NCI-H1694 (cell line): ENCODE measurements at regions not wholly inside any gene's neighbourhood (a gene's known extent, or its start where the extent isn't known, plus 50 kb on each side); places are given as distances from the start of the nearest gene placed in this dataset.
"Not testable (repeated sequence)": the region's sequence is repeated elsewhere in the genome, so short reads cannot be mapped to it uniquely, and the experiment has no call there.

Experiments
- DNase-seq: peaks from one replicate; lab custom pipeline; 2025; lab: John Stamatoyannopoulos, UW

DNA sequence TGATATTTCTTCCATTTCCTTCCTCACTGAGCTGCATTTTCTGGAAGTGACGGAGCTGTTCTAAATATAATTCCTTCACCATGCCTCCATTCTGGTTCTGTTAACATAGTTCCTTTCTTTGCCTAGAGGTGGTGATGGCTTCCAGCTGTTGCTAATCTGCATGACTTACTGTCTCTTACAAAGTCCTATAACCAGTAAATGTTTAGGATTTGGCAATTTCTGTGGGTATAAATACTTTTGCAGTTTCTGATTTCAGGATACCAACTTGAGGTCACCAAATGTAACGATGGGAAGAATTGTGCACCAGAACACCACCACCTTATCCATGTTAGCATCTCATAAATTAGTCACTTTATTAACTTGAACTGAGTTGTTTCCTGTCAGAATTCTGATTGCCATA is 101.7 kb upstream of the FN1 start:
- no peak for DNase-seq

DNA sequence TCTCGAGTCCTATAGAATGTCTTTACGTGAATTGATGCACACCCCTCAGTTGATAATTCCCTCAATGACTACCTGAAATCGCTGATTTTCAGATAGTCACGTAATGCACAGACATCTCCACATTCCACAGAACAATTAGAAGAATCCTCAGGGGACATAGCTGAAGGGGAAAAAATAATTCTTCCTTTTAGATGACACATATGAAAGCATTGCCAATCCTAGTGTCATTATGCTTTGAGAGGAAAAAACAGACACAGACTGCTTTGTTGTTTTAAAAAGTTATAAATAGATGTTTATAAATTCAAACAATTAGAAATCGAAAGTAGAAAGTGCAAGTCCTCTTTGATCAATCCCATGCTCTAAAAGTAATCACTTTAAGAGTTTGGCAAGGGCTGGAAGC is 100.6 kb upstream of the FN1 start:
- DNase-seq: no peak

DNA sequence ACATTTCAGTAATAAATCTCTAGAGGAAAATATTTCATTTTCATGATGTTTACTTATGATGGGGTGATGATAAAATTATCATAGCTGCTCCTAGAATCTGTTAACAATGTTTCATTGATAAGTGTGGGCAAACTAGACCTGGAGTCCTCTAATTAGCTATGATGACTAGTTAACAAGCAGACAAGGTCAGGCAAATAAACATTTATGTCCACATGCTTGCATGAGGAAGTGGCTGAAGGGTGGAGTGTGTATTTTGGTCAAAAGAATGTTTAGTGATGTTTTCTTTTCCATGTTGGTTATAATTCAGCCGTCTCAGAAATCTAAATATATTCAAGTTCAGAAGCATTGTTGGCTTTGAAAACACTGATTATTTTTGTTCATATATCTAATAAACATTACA is 99.9 kb upstream of the FN1 start:
- no peak for DNase-seq

DNA sequence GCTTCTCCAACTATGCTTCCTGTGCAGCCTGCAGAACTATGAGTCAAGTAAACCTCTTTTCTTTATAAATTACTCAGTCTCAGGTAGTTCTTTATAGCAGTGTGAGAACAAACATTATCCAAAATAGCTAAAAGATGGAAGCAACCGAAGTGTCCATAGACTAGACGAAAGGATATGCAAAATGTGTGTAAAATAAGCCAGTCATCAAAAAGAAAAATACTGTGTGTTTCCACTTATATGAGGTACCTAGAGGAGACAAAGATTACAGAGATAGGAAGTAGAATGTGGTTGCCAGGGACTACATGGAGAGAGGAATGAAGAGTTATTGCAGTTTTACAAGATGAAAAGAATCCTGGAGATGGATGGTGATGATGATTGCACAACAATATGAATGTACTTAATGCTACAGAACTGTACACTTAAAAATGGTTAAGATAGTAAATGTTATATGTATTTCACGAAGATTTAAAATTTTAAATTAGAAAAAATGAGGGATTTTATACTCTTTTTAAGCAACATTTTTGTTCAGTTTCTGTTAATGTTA is 99.3 kb upstream of the FN1 start:
- DNase-seq: no peak

GRCh38 chr2:215533716-215534115 is 97.8 kb upstream of the FN1 start:
- DNase-seq: not testable (repeated sequence)

GRCh38 chr2:215532844-215533243 is 97.0 kb upstream of the FN1 start:
- no peak for DNase-seq

GRCh38 chr2:215531284-215531683 is 95.4 kb upstream of the FN1 start:
- no peak for DNase-seq

- DNase-seq: no peak
These were observed 94.5 kb upstream of the FN1 start for GRCh38 chr2:215530191-215530968.

DNA sequence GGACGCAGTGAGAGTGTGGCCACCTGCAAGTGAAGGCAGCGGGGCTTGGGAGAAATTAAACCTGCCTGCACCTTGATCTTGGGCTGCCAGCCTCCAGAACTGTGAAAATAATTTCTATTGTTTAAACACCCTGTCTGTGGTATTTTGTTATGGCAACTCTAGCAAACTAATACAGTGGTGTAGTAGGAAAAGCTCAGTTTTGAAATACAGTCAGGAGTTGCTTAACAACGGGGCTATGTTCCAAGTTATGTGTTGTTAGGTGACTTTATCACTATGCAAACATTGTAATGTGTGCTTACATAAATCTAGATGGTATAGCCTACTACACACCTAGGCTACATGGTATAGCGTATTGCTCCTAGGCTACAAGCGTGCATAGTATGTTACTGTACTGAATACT is 93.4 kb upstream of the FN1 start:
- no peak for DNase-seq

GRCh38 chr2:215528555-215528954 is 92.7 kb upstream of the FN1 start:
- DNase-seq: no peak

DNA sequence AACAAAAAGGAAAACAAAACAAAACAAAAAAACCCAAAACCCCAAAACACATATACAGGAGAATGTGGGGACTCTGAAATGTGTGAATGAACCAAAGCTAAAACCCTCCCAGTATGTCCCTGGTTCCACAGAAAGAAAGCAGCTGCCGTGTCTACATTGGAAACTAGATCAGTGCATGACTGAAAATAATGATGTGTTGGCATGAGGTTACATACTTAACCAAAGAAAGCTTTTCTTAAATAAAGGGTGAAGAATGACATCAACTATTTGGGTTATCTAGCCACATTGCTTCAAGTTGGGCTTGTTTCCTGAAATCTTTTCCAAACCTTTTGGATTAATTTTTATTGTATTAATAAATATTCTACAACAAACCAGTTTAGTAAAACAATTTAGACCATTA is 91.9 kb upstream of the FN1 start:
- no peak for DNase-seq

GRCh38 chr2:215526341-215526740 is 90.5 kb upstream of the FN1 start:
- no peak for DNase-seq

- DNase-seq: no peak
These were observed 86.4 kb upstream of the FN1 start for GRCh38 chr2:215522237-215522636.

DNA sequence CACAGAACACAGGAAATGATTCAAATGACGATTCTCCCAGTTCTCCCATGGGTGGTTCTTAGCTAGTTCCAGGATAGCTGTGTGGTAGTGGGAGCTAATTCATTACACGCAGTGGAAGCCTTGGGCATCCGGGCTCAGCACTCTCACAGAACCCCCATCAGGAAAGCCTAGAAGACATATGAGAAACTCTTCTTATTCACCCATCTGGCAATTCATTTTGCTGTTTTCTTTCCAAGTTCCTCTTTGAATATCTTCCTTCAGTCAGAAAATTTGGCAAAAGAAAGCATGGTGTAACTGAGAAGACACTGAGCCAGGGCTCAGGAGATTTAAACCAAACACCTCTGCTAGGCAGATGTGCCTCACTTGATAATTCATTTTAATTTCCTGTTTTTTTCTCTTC is 85.2 kb upstream of the FN1 start:
- no peak for DNase-seq

GRCh38 chr2:215517391-215517790 is 81.5 kb upstream of the FN1 start:
- no peak for DNase-seq

GRCh38 chr2:215514516-215514915 is 78.6 kb upstream of the FN1 start:
- no peak for DNase-seq

DNA sequence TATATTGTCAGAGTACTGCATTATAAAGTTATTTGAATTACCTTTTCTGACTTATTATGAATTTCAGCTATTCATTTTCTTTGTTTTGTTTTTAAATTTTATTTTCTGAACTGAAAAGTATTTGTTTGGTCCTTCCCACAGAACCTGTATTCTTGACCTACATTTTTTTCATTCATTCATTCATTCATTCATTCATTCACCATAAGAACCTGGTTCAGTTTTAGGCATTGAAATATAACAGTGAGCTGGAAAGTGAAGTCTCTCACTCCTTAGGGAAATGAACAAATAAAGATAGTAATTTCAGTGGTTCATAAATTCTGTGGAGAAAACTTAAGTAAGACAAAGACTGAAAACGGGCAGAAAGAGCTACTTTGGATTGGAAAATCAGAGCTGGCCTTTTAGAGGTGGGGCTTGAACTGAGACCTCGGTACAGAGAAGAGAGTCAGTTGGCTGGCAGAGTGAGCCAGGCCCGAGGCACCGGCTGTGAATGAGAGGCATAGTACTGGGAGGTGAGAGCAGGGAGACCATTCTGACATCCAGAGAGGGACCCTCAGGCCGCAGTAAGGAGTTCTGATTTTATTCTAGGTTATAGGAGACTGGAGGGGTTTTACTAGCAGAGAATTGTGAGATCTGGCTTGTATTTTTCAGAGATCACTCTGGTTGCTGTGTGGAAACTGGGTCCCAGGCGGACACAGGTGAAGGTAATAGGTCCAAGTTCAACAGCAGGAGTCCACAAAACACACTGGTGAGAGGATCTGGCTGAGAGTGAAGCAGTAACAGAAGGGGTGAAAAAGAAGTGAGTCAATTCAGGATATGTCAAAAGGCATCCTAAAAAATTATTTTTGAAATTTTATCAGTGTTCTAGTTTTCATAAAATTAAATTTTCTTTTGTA is 75.8 kb upstream of the FN1 start:
- no peak for DNase-seq

DNA sequence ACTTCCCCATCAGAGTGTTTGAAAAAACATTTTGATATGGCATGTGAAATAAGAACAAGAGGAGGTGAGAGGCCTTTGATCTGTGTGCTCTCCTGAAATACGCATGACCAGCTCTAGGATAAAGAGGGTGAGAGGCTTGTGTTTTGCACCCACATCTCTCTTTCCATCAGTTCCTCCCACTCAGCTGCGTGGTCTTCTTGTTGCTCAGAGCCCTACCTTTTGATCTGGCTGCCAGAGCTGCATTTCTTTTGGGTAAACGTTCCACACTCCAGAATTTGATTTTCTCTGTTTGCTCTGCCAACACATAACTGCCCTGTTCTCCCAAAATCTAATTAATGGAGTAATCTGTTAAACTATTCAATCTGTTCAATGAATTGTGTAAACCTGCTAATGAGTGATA is 72.0 kb upstream of the FN1 start:
- no peak for DNase-seq

DNA sequence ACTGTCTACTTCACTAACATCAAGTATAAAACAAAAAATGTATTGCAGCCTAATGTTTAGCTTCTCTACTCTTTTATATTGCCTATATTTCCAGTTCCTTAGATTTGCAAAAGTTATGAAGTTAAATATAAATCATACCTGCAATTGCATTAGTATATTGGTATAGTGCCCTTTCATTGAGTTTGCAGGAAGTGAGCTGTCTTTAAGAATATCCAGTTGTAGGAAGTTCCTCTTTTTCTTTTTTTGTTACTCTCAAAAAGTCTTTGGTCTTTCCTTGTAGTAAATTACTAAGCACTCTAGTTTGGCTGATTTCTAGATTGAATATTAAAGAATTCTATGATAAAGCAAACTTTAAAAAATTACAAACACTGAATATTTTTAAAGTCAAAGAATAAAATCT is 71.3 kb upstream of the FN1 start:
- DNase-seq: no peak

DNA sequence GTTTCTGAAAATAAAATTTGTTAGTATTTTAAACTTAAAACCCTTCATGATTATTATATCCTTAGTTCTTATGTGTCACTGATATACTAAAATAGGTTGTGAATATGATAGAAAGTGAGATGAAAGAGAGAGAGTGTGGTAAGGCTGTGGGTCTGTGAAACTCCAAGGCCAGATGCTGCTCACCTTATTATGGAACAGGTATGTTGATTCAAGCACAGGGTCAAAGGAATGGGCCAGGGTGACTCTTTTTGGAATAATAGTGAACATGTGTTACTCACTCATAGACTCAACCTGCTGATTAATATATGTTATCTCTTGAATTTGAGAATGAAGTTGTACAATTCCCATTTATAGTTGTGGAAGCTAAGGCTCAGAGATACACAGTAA is 70.7 kb upstream of the FN1 start:
- no peak for DNase-seq

DNA sequence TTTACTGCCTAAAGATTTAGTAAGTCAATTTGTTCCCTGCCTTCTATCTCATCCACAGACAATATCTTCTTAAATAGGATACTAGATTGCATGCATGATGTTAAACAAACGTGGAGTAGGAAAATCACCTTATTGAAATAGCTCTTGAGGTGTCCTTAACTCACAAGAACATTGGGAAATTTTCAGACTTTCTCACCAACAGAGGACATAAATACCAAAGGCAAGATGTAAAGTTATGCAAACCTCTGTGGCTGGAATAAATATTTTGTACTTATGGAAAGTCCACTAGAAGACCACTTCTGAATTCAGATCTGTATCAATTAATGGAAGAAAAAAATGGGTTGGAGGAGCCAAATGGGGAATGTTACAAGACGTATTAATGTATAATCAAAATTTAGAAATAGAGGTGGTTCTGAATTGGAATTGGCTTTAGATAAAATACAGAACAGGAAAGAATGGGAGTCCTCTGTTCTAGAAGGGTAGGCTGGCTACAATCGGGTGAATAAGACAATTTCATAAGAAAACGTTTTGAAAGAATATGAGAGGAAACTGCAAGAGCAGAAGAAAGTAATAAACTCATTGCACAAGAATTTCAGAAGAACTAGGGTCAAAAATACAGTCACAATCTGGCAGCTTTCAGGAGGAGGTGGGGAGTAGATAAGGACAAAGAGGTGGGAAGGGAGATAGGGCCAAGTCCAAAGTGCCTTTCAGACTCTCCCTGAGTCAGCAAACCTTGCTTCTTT is 69.3 kb upstream of the FN1 start:
- DNase-seq: no peak

GRCh38 chr2:215504547-215504946 is 68.7 kb upstream of the FN1 start:
- no peak for DNase-seq
